H1 (cell line): ENCODE measurements at regions not wholly inside any gene's neighbourhood (a gene's known extent, or its start where the extent isn't known, plus 50 kb on each side); places are given as distances from the start of the nearest gene placed in this dataset.

ENCODE experiments used
- ASH2L ChIP-seq: fragments of 200-600, 300-600 bp; sonication (generic); IDR thresholded peaks from one replicate; pipeline ENCODE4 v1.7.1; 2017; ENCODE audit warnings: low read length
- CHD2 ChIP-seq: IDR thresholded peaks from 2 replicates; pipeline ENCODE4 v1.6.1; 2012; ENCODE audit warnings: low read length, improper control_type of control experiment
- CHD7 ChIP-seq: fragments of 300-600 bp; sonication (generic); IDR thresholded peaks from 2 replicates; pipeline ENCODE4 v1.7.1; 2012; ENCODE audit warnings: low read length, moderate library complexity, mild to moderate bottlenecking, inconsistent platforms; ENCODE audit not compliant: insufficient replicate concordance
- EP300 ChIP-seq, 2 experiments: IDR thresholded peaks; 1 replicate in 1 of 2; 2 replicates in 1 of 2; pipeline ENCODE4 v1.6.1; 2011 to 2012; ENCODE audit warnings: low read depth in 2 of 2, low read length in 2 of 2, mild to moderate bottlenecking in 2 of 2, borderline replicate concordance in 1 of 2, inconsistent platforms in 1 of 2, moderate library complexity in 1 of 2
- FOSL1 ChIP-seq: IDR thresholded peaks from 2 replicates; pipeline ENCODE4 v1.6.1; 2011; ENCODE audit warnings: mild to moderate bottlenecking, low read depth, low read length, moderate library complexity; ENCODE audit not compliant: insufficient read depth
- HDAC2 ChIP-seq, 2 experiments: fragments of 300-600 bp in 1 of 2; sonication (generic) in 1 of 2; IDR thresholded peaks; 2 replicates each; pipeline ENCODE4 v1.6.1; 2011 to 2012; ENCODE audit warnings: low read depth in 2 of 2, low read length in 2 of 2, mild to moderate bottlenecking in 2 of 2, moderate library complexity in 2 of 2, borderline replicate concordance in 1 of 2, inconsistent platforms in 1 of 2
- KDM4A ChIP-seq: IDR thresholded peaks from one replicate; pipeline ENCODE4 v1.7.1; 2012; ENCODE audit warnings: low read depth, mild to moderate bottlenecking, moderate library complexity, low read length, inconsistent platforms; ENCODE audit not compliant: severe bottlenecking
- MAFK ChIP-seq: IDR thresholded peaks from 2 replicates; pipeline ENCODE4 v1.6.1; 2012; ENCODE audit warnings: low read depth, mild to moderate bottlenecking, improper control_type of control experiment, low read length
- POLR2AphosphoS5 ChIP-seq: IDR thresholded peaks from 2 replicates; pipeline ENCODE4 v1.6.1; 2011; ENCODE audit warnings: low read depth, low read length
- RNF2 ChIP-seq: fragments of 200-900, 300-1000 bp; sonication (generic); IDR thresholded peaks from 2 replicates; pipeline ENCODE4 v1.7.1; 2016; ENCODE audit warnings: borderline replicate concordance, low read depth, mild to moderate bottlenecking, antibody characterized with exemption, low read length; ENCODE audit not compliant: poor library complexity, severe bottlenecking; ENCODE audit errors: missing control alignments
- SIX5 ChIP-seq: IDR thresholded peaks from 2 replicates; pipeline ENCODE4 v1.6.1; 2011; ENCODE audit warnings: mild to moderate bottlenecking, low read depth, low read length
- YY1 ChIP-seq: IDR thresholded peaks from 2 replicates; pipeline ENCODE4 v1.6.1; 2011; ENCODE audit warnings: low read depth, mild to moderate bottlenecking, low read length

GRCh38 chrX:22409418-22409817 lies 136.7 kb downstream of the CBLL2 start (continued):
- TF ChIP-seq CHD7 (no peak), SIX5 (no peak), CHD2 (no peak), HDAC2 (IDR thresholded peaks at IDR 0.05; ENCODE audit: borderline replicate concordance in 1 of 2, low read depth in 2 of 2, low read length in 2 of 2) (no peak), POLR2AphosphoS5 (no peak), FOSL1 (no peak), ASH2L (no peak), YY1 (no peak), KDM4A (no peak), RNF2 (no peak), MAFK (no peak), EP300 (IDR thresholded peaks at IDR 0.05; ENCODE audit: borderline replicate concordance in 1 of 2, low read depth in 2 of 2, low read length in 2 of 2) (no peak)
